A549 (cell line): ENCODE measurements at regions not wholly inside any gene's neighbourhood (a gene's known extent, or its start where the extent isn't known, plus 50 kb on each side); places are given as distances from the start of the nearest gene placed in this dataset.

Experiments used
- ATAC-seq, 2 experiments: fragments of 200-7000 bp in 1 of 2; fragments of >200 bp in 1 of 2; cut with Nextera tagmentation in 1 of 2; cut with Tn5 transposase in 1 of 2; 3 replicates each; pipeline versions ENCODE4 v1.8.0 to v1.9.1; 2018 to 2020; ENCODE audit warnings: mild to moderate bottlenecking in 1 of 2, moderate library complexity in 1 of 2
- CTCF ChIA-PET: fragments of 300-600 bp; sonication (Branson Sonifier 250); formaldehyde crosslinking; extraction: SDS; loops from one replicate; lab custom pipeline; 2021; ENCODE audit warnings: antibody characterized with exemption, inconsistent platforms; lab: Yijun Ruan, JAX
- POLR2A ChIA-PET: fragments of 350-600 bp; formaldehyde crosslinking; extraction: SDS; loops from one replicate; lab custom pipeline; 2021; ENCODE audit warnings: antibody characterized with exemption, inconsistent platforms; lab: Yijun Ruan, JAX
- DNase-seq, 2 experiments: peaks; one replicate each; pipeline versions ENCODE4 v3.0.0 to v3.0.0-alpha.2; 2011 to 2016; ENCODE audit warnings: low read depth in 1 of 2, low spot score in 1 of 2
- FAIRE-seq: peaks from 2 replicates; lab custom pipeline; 2011; peaks lifted over from hg19 to GRCh38; lab: Jason Lieb, UNC
- H3K27ac ChIP-seq, 2 experiments: fragments of >200 bp; sonication (Bioruptor Twin); formaldehyde crosslinking; 3 replicates each; pipeline ENCODE4 v1.5.1; 2016 to 2017
- H3K4me1 ChIP-seq: fragments of >200 bp; sonication (Bioruptor Twin); formaldehyde crosslinking; 3 replicates; pipeline ENCODE4 v1.6.1; 2016
- H3K4me2 ChIP-seq: fragments of >200 bp; sonication (Bioruptor Twin); formaldehyde crosslinking; 3 replicates; pipeline ENCODE4 v1.6.1; 2016
- H3K4me3 ChIP-seq: fragments of >200 bp; sonication (Bioruptor Twin); formaldehyde crosslinking; 3 replicates; pipeline ENCODE4 v1.5.1; 2016
- H3K9me3 ChIP-seq: fragments of >200 bp; sonication (Bioruptor Twin); formaldehyde crosslinking; 3 replicates; pipeline ENCODE4 v1.6.1; 2016
- ATOH8 ChIP-seq: fragments of 250-450 bp; sonication (Bioruptor Pico); IDR thresholded peaks from 2 replicates; pipeline ENCODE4 v1.5.0; 2020; ENCODE audit warnings: low read depth, mild to moderate bottlenecking, moderate library complexity
- BHLHE40 ChIP-seq: IDR thresholded peaks from 2 replicates; pipeline ENCODE4 v1.6.1; 2012; ENCODE audit warnings: low read depth, low read length, inconsistent platforms
- E2F6 ChIP-seq: IDR thresholded peaks from 2 replicates; pipeline ENCODE4 v1.6.1; 2012; ENCODE audit warnings: low read depth, borderline replicate concordance
- EHF ChIP-seq: fragments of 250-450 bp; sonication (Bioruptor Pico); IDR thresholded peaks from 2 replicates; pipeline ENCODE4 v1.5.0; 2020; ENCODE audit warnings: mild to moderate bottlenecking
- EHMT2 ChIP-seq: fragments of 200-600 bp; sonication (generic); IDR thresholded peaks from 2 replicates; pipeline ENCODE4 v1.6.1; 2016; ENCODE audit warnings: antibody characterized with exemption, low read depth, mild to moderate bottlenecking, moderate library complexity
- ELK1 ChIP-seq: fragments of 150-350 bp; IDR thresholded peaks from 2 replicates; pipeline ENCODE4 v1.6.1; 2014; ENCODE audit warnings: low read depth, mild to moderate bottlenecking, low read length
- EP300 ChIP-seq, 2 experiments: fragments of >200 bp; sonication (Bioruptor Twin); formaldehyde crosslinking; IDR thresholded peaks; 2 replicates in 1 of 2; 3 replicates in 1 of 2; pipeline ENCODE4 v1.6.1; 2016 to 2017
- FOXS1 ChIP-seq: fragments of 250-450 bp; sonication (Bioruptor Pico); IDR thresholded peaks from 2 replicates; pipeline ENCODE4 v1.5.0; 2020; ENCODE audit warnings: mild to moderate bottlenecking, moderate library complexity
- HOXB5 ChIP-seq: fragments of 250-450 bp; sonication (Bioruptor Pico); IDR thresholded peaks from 2 replicates; pipeline ENCODE4 v1.5.0; 2020; ENCODE audit warnings: mild to moderate bottlenecking, moderate library complexity
- KDM5A ChIP-seq: fragments of 200-600 bp; sonication (generic); IDR thresholded peaks from 2 replicates; pipeline ENCODE4 v1.6.1; 2016; ENCODE audit warnings: antibody characterized with exemption, mild to moderate bottlenecking
- MAFK ChIP-seq: fragments of 450-650 bp; IDR thresholded peaks from 2 replicates; pipeline ENCODE4 v1.6.1; 2014; ENCODE audit not compliant: partially characterized antibody
- NPAS2 ChIP-seq: fragments of 250-450 bp; sonication (Bioruptor Pico); IDR thresholded peaks from 2 replicates; pipeline ENCODE4 v1.8.0; 2022; ENCODE audit warnings: mild to moderate bottlenecking, moderate library complexity, borderline replicate concordance
- REST ChIP-seq: fragments of 200-600 bp; sonication (generic); IDR thresholded peaks from 2 replicates; pipeline ENCODE4 v1.6.1; 2016; ENCODE audit warnings: antibody characterized with exemption, mild to moderate bottlenecking, moderate library complexity
- SREBF2 ChIP-seq: fragments of 450-650 bp; IDR thresholded peaks from 2 replicates; pipeline ENCODE4 v1.6.1; 2014; ENCODE audit warnings: mild to moderate bottlenecking, moderate library complexity
- TP53 ChIP-seq: fragments of 250-450 bp; sonication (Bioruptor Pico); IDR thresholded peaks from 2 replicates; pipeline ENCODE4 v1.5.0; 2021; ENCODE audit warnings: mild to moderate bottlenecking, moderate library complexity
- USF2 ChIP-seq: fragments of 450-650 bp; IDR thresholded peaks from 2 replicates; pipeline ENCODE4 v1.6.1; 2014; ENCODE audit warnings: antibody characterized with exemption
- ZC3H11A ChIP-seq: fragments of 450-650 bp; IDR thresholded peaks from 2 replicates; pipeline ENCODE4 v1.6.1; 2014; ENCODE audit warnings: antibody characterized with exemption, mild to moderate bottlenecking
- ZFP36 ChIP-seq: fragments of 450-650 bp; IDR thresholded peaks from 2 replicates; pipeline ENCODE4 v1.6.1; 2014; ENCODE audit warnings: borderline replicate concordance; ENCODE audit not compliant: partially characterized antibody
- ZNF302 ChIP-seq: fragments of 250-450 bp; sonication (Bioruptor Pico); IDR thresholded peaks from 2 replicates; pipeline ENCODE4 v1.9.0; 2021; ENCODE audit warnings: inconsistent platforms, mild to moderate bottlenecking, moderate library complexity
- WGBS: methylation state at CpG from one replicate; pipeline ENCODE4 v1.1.6; 2017; ENCODE audit errors: missing lambda C conversion rate; 5-methylcytosine and 5-hydroxymethylcytosine counted together

GRCh38 chr1:199161319-199161680 lies 522.5 kb downstream of the PTPRC start:
- ChIA-PET POLR2A (no interaction called here), CTCF (interaction anchor here (0.6 kb wide), 1 partner anchor 49 kb away, joined by 3 read pairs; no protein-coding TSS in a partner anchor)
- no peak overlapping the region for H3K4me2 ChIP-seq
- no peak overlapping the region for H3K27ac ChIP-seq
- TF ChIP-seq USF2 = no peak
- peak; percentile 38 for TF ChIP-seq MAFK
- ATAC-seq = no peak
- DNase-seq = no peak
- FAIRE-seq = no peak
- no peaks in the 10 kb centered on the region for H3K4me1 ChIP-seq
- no peak overlapping the region for H3K4me3 ChIP-seq
- no peaks in the 10 kb centered on the region for H3K9me3 ChIP-seq

- FAIRE-seq (no peak), ATAC-seq (no peak), DNase-seq (no peak)
- Histone ChIP-seq H3K4me2 (no peak overlapping the region), H3K9me3 (no peaks in the 10 kb centered on the region), H3K4me3 (no peak overlapping the region), H3K4me1 (no peaks in the 10 kb centered on the region), H3K27ac (no peak overlapping the region)
- ChIA-PET CTCF (interaction anchor here (0.6 kb wide), 1 partner anchor 50 kb away, joined by 3 read pairs; no protein-coding TSS in a partner anchor), POLR2A (no interaction called here)
- TF ChIP-seq SREBF2 = no peak
- no peak for TF ChIP-seq ZC3H11A
- TF ChIP-seq TP53 = no peak
- no peak for TF ChIP-seq EHMT2
- no peak for TF ChIP-seq ZNF302 (CRISPR knock-in tag)
- TF ChIP-seq EP300 (IDR thresholded peaks at IDR 0.05) = no peak
- TF ChIP-seq ATOH8 (CRISPR knock-in tag) = no peak
- no peak for TF ChIP-seq ZFP36
- no peak for TF ChIP-seq EHF (CRISPR knock-in tag)
- no peak for TF ChIP-seq BHLHE40
- TF ChIP-seq HOXB5 (CRISPR knock-in tag) = no peak
- no peak for TF ChIP-seq MAFK
- no peak for TF ChIP-seq ELK1
- no peak for TF ChIP-seq KDM5A
- TF ChIP-seq FOXS1 (CRISPR knock-in tag) = no peak
- TF ChIP-seq NPAS2 (CRISPR knock-in tag) = no peak
- no peak for TF ChIP-seq REST
- TF ChIP-seq E2F6 = no peak
- 48% methylated on average over 3 of the region's 3 CpGs for WGBS
Measured at GRCh38 chr1:199161766-199162303, 523.0 kb downstream of the PTPRC start.
